Caco-2 (cell line): ENCODE measurements at regions not wholly inside any gene's neighbourhood (a gene's known extent, or its start where the extent isn't known, plus 50 kb on each side); places are given as distances from the start of the nearest gene placed in this dataset.

ENCODE experiments used
- BruUV-seq: library from RNA; stranded (reverse); fragments of 400-500 nt; replicated peaks from 2 replicates; lab custom pipeline; 2021; lab: Mats Ljungman, UMichigan
- CTCF ChIA-PET: fragments of 300-600 bp; sonication (Branson Sonifier 250); formaldehyde crosslinking; loops from one replicate; lab custom pipeline; 2022; ENCODE audit warnings: antibody characterized with exemption; lab: Charles Lee
- POLR2A ChIA-PET: fragments of 300-600 bp; sonication (Branson Sonifier 250); formaldehyde crosslinking; loops from one replicate; lab custom pipeline; 2022; ENCODE audit warnings: antibody characterized with exemption; lab: Charles Lee
- DNase-seq, 2 experiments: peaks; one replicate each; pipeline versions ENCODE4 v3.0.0 to v3.0.0-alpha.2; 2020 to 2022
- H3K27me3 ChIP-seq: replicated peaks from 2 replicates; pipeline ENCODE4 v1.6.0; 2011; ENCODE audit warnings: low read length; ENCODE audit not compliant: control insufficient read depth, insufficient read depth
- H3K36me3 ChIP-seq: 2 replicates; pipeline ENCODE4 v1.5.1; 2011; ENCODE audit warnings: low read length; ENCODE audit not compliant: control insufficient read depth, insufficient read depth
- H3K4me1 ChIP-seq: fragments of 250-450 bp; sonication (Bioruptor Pico); 2 replicates; pipeline ENCODE4 v1.5.1; 2020; ENCODE audit warnings: mild to moderate bottlenecking
- H3K4me3 ChIP-seq: 2 replicates; pipeline ENCODE4 v1.5.1; 2011; ENCODE audit warnings: low read depth, mild to moderate bottlenecking, control low read depth, low read length
- H3K9me3 ChIP-seq: fragments of 250-450 bp; sonication (Bioruptor Pico); 2 replicates; pipeline ENCODE4 v1.5.1; 2020; ENCODE audit warnings: mild to moderate bottlenecking, moderate library complexity
- H3K27ac Mint-ChIP-seq: one replicate; pipeline ENCODE4 v1.8.0; 2022; ENCODE audit warnings: mixed read lengths; ENCODE audit not compliant: unreplicated experiment
- H3K27me3 Mint-ChIP-seq: one replicate; pipeline ENCODE4 v1.8.0; 2022; ENCODE audit warnings: mixed read lengths; ENCODE audit not compliant: insufficient read depth, unreplicated experiment
- H3K36me3 Mint-ChIP-seq: one replicate; pipeline ENCODE4 v1.8.0; 2022; ENCODE audit warnings: mild to moderate bottlenecking, mixed read lengths; ENCODE audit not compliant: insufficient read depth, unreplicated experiment
- H3K4me1 Mint-ChIP-seq: one replicate; pipeline ENCODE4 v1.8.0; 2022; ENCODE audit warnings: low read depth, mixed read lengths; ENCODE audit not compliant: unreplicated experiment
- H3K4me3 Mint-ChIP-seq: one replicate; pipeline ENCODE4 v1.8.0; 2022; ENCODE audit warnings: mild to moderate bottlenecking, moderate library complexity, mixed read lengths; ENCODE audit not compliant: unreplicated experiment
- H3K9me3 Mint-ChIP-seq: one replicate; pipeline ENCODE4 v1.8.0; 2022; ENCODE audit warnings: mixed read lengths; ENCODE audit not compliant: unreplicated experiment
- CTCF ChIP-seq, 2 experiments: fragments of 200-600 bp in 1 of 2; IDR thresholded peaks; 1 replicate in 1 of 2; 2 replicates in 1 of 2; pipeline versions ENCODE4 v1.5.1 to v1.8.0; 2011 to 2022; ENCODE audit warnings: antibody characterized with exemption in 1 of 2, control low read depth in 1 of 2, inconsistent platforms in 1 of 2, low read depth in 1 of 2, low read length in 1 of 2, mild to moderate bottlenecking in 1 of 2, moderate library complexity in 1 of 2; ENCODE audit not compliant: insufficient read depth in 1 of 2, severe bottlenecking in 1 of 2, unreplicated experiment in 1 of 2
- intact Hi-C: fragments of 100-400 bp; cut with micrococcal nuclease; formaldehyde crosslinking; loops from one replicate; pipeline ENCODE4 v1.10.0; 2022; ENCODE audit not compliant: unreplicated experiment

- Histone ChIP-seq H3K36me3 (no peaks in the 10 kb centered on the region), H3K27me3 (0 out of 2 replicates have a peak, but pooled peaks cover 1% of the 10 kb centered on the region), H3K4me3 (no peak overlapping the region), H3K9me3 (no peaks in the 10 kb centered on the region), H3K4me1 (no peaks in the 10 kb centered on the region)
- no peaks in the 10 kb centered on the region for H3K4me1 Mint-ChIP-seq
- no TSS peak for BruUV-seq
- DNase-seq, result no peak
- intact Hi-C loops, result no loop called here
- no peaks in the 10 kb centered on the region for H3K36me3 Mint-ChIP-seq
- H3K9me3 Mint-ChIP-seq, result no peaks in the 10 kb centered on the region
- no peak for TF ChIP-seq CTCF (IDR thresholded peaks at IDR 0.05; ENCODE audit: insufficient read depth in 1 of 2, low read depth in 1 of 2, low read length in 1 of 2, severe bottlenecking in 1 of 2, unreplicated experiment in 1 of 2)
- no peak overlapping the region for H3K4me3 Mint-ChIP-seq
- ChIA-PET CTCF (no interaction called here), POLR2A (no interaction called here)
- H3K27me3 Mint-ChIP-seq, result peaks cover 11% of the 10 kb centered on the region
- H3K27ac Mint-ChIP-seq, result no peak overlapping the region
Measured at GRCh38 chr16:51418258-51418657, 267.2 kb upstream of the SALL1 start.

- CTCF ChIA-PET, result no interaction called here
- Histone ChIP-seq H3K4me3 (no peak overlapping the region), H3K9me3 (no peaks in the 10 kb centered on the region), H3K36me3 (no peaks in the 10 kb centered on the region), H3K4me1 (no peaks in the 10 kb centered on the region), H3K27me3 (0 out of 2 replicates have a peak, but pooled peaks cover 1% of the 10 kb centered on the region)
- Mint-ChIP-seq H3K27ac (no peak overlapping the region), H3K27me3 (peaks cover 8% of the 10 kb centered on the region), H3K4me3 (no peak overlapping the region), H3K9me3 (no peaks in the 10 kb centered on the region), H3K4me1 (no peaks in the 10 kb centered on the region), H3K36me3 (no peaks in the 10 kb centered on the region)
- no TSS peak for BruUV-seq
- no peak for DNase-seq
- TF ChIP-seq CTCF (IDR thresholded peaks at IDR 0.05; ENCODE audit: insufficient read depth in 1 of 2, low read depth in 1 of 2, low read length in 1 of 2, severe bottlenecking in 1 of 2, unreplicated experiment in 1 of 2), result no peak
- POLR2A ChIA-PET, result no interaction called here
- intact Hi-C loops, result no loop called here
Measured at GRCh38 chr16:51416926-51417325, 265.9 kb upstream of the SALL1 start.

GRCh38 chr16:51410125-51410524 lies 259.1 kb upstream of the SALL1 start:
- intact Hi-C loops, result no loop called here
- BruUV-seq, result no TSS peak

More at GRCh38 chr16:51410125-51410524, 259.1 kb upstream of the SALL1 start:
- no peak overlapping the region for H3K4me3 ChIP-seq
- 0 out of 2 replicates have a peak, but pooled peaks cover 1% of the 10 kb centered on the region for H3K27me3 ChIP-seq
- Mint-ChIP-seq H3K4me3 (no peak overlapping the region), H3K27me3 (peaks cover 2% of the 10 kb centered on the region), H3K27ac (no peak overlapping the region), H3K36me3 (no peaks in the 10 kb centered on the region), H3K4me1 (no peaks in the 10 kb centered on the region), H3K9me3 (peaks cover 3% of the 10 kb centered on the region)
- no peak for DNase-seq
- no peaks in the 10 kb centered on the region for H3K9me3 ChIP-seq
- no peaks in the 10 kb centered on the region for H3K4me1 ChIP-seq
- no peaks in the 10 kb centered on the region for H3K36me3 ChIP-seq
- ChIA-PET POLR2A (no interaction called here), CTCF (no interaction called here)
- no peak for TF ChIP-seq CTCF (IDR thresholded peaks at IDR 0.05; ENCODE audit: insufficient read depth in 1 of 2, low read depth in 1 of 2, low read length in 1 of 2, severe bottlenecking in 1 of 2, unreplicated experiment in 1 of 2)
